ENCODE measurements at regions not wholly inside any gene's neighbourhood (a gene's known extent, or its start where the extent isn't known, plus 50 kb on each side); places are given as distances from the start of the nearest gene placed in this dataset.

DNA sequence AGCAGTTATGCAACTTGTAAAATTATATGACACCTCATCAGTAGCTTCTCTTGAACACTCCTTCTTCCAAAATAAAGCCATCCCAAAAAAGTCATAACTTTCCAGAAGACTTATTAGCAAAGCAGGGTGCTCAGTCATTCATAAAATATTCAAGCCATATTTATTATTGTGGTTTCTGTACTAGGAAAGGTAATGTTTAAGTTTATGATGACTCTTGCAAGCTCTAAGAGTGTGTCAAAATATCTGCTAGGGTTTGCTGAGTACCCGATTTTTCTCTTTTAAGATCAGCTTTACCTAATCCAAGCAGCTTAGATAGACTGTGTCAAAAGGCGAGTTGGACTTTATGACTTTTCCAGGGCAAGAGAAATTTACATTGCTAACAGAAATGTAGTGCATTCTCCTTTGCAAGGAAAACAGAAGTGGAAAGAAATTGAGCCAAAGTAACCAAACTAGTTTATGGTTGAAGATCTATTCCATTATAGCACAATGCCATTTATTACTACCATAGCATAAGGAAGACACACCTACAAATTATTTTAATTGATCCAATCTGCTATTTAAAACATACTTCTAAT is 98.0 kb upstream of the SOX6 start:
- Histone ChIP-seq H4K20me1 (ENCODE audit: insufficient read depth, low read length) (no peaks in the 10 kb centered on the region), H2AFZ (ENCODE audit: low read length) (no peak overlapping the region), H3K4me3 (replicated peaks in 1 of 3; ENCODE audit: insufficient read depth in 1 of 3, low read depth in 2 of 3, low read length in 3 of 3) (no peak overlapping the region), H3K4me2 (ENCODE audit: low read depth, low read length) (no peak overlapping the region), H3K36me3 (replicated peaks in 1 of 2; ENCODE audit: control insufficient read depth in 1 of 2, insufficient read depth in 2 of 2, low read length in 2 of 2) (no peaks in the 10 kb centered on the region), H3K79me2 (ENCODE audit: insufficient read depth, low read length) (no peaks in the 10 kb centered on the region), H3K9me3 (ENCODE audit: low read length) (no peaks in the 10 kb centered on the region), H3K4me1 (ENCODE audit: insufficient read depth, low read length) (no peaks in the 10 kb centered on the region), H3K9ac (ENCODE audit: insufficient read depth, low read depth, low read length) (no peak overlapping the region), H3K27ac (ENCODE audit: extremely low read length, insufficient read depth, low read length) (no peak overlapping the region), H3K27me3 (ENCODE audit: control insufficient read depth in 1 of 2, insufficient read depth in 2 of 2, low read length in 2 of 2) (no peaks in the 10 kb centered on the region; a peak in 1 of 5 replicates)
- TF ChIP-seq MAF1 (CRISPR knock-in tag; IDR thresholded peaks at IDR 0.05; ENCODE audit: borderline replicate concordance) (no peak), DR1 (CRISPR knock-in tag; IDR thresholded peaks at IDR 0.05) (no peak), ZNF12 (CRISPR knock-in tag; IDR thresholded peaks at IDR 0.05) (no peak), ZFP90 (CRISPR knock-in tag; IDR thresholded peaks at IDR 0.05; ENCODE audit: borderline replicate concordance) (no peak), NKX3-1 (CRISPR knock-in tag; IDR thresholded peaks at IDR 0.05) (no peak), ZNF292 (CRISPR knock-in tag; IDR thresholded peaks at IDR 0.05; ENCODE audit: borderline replicate concordance, low read depth) (no peak), ZC3H4 (CRISPR knock-in tag; IDR thresholded peaks at IDR 0.05; ENCODE audit: borderline replicate concordance) (no peak), ZNF10 (CRISPR knock-in tag; IDR thresholded peaks at IDR 0.05; ENCODE audit: borderline replicate concordance, low read depth) (no peak), POLR2G (IDR thresholded peaks at IDR 0.05; ENCODE audit: low read depth, low read length) (no peak), KLF12 (CRISPR knock-in tag; IDR thresholded peaks at IDR 0.05; ENCODE audit: borderline replicate concordance) (no peak), FOXJ3 (CRISPR knock-in tag; IDR thresholded peaks at IDR 0.05; ENCODE audit: borderline replicate concordance) (no peak), NFE2L1 (CRISPR knock-in tag; IDR thresholded peaks at IDR 0.05; ENCODE audit: borderline replicate concordance) (no peak), TCF7 (IDR thresholded peaks at IDR 0.05; ENCODE audit: low read depth) (no peak), TEAD2 (CRISPR knock-in tag; IDR thresholded peaks at IDR 0.05) (no peak), DMAP1 (CRISPR knock-in tag; IDR thresholded peaks at IDR 0.05) (no peak)
- TF ChIP-seq, protein P1, sequence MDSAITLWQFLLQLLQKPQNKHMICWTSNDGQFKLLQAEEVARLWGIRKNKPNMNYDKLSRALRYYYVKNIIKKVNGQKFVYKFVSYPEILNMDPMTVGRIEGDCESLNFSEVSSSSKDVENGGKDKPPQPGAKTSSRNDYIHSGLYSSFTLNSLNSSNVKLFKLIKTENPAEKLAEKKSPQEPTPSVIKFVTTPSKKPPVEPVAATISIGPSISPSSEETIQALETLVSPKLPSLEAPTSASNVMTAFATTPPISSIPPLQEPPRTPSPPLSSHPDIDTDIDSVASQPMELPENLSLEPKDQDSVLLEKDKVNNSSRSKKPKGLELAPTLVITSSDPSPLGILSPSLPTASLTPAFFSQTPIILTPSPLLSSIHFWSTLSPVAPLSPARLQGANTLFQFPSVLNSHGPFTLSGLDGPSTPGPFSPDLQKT (CRISPR knock-in tag; IDR thresholded peaks at IDR 0.05; ENCODE audit: borderline replicate concordance) = no peak
- TF ChIP-seq, protein P2, sequence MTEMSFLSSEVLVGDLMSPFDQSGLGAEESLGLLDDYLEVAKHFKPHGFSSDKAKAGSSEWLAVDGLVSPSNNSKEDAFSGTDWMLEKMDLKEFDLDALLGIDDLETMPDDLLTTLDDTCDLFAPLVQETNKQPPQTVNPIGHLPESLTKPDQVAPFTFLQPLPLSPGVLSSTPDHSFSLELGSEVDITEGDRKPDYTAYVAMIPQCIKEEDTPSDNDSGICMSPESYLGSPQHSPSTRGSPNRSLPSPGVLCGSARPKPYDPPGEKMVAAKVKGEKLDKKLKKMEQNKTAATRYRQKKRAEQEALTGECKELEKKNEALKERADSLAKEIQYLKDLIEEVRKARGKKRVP (CRISPR knock-in tag; IDR thresholded peaks at IDR 0.05) = no peak
- no peak for FAIRE-seq
- no peak for DNase-seq (ENCODE audit: low spot score)
- ATAC-seq = no peak
- in situ Hi-C loops (cut with HindIII; ENCODE audit: extremely low pct_ligation_motif_present, low pct_unique_long_range_greater_than_20kb) = no loop called here
- intact Hi-C loops (cut with micrococcal nuclease; ENCODE audit: unreplicated experiment) = no loop called here
- WGBS (ENCODE audit: low lambda C conversion rate) = 2% methylated on average over 2 of the region's 2 CpGs
- ChIA-PET CTCF (ENCODE audit: low intra/inter-chr PET ratio, low total read pairs) (no interaction called here), POLR2A (no interaction called here)
- BruUV-seq (replicated peaks) = no TSS peak
